ENCODE measurements at regions not wholly inside any gene's neighbourhood (a gene's known extent, or its start where the extent isn't known, plus 50 kb on each side); places are given as distances from the start of the nearest gene placed in this dataset.

- DNase-seq: no peak
- no peak for TF ChIP-seq GATA1 (IDR thresholded peaks at IDR 0.05; ENCODE audit: low read depth, low read length)
- TF ChIP-seq POLR2A (IDR thresholded peaks at IDR 0.05; ENCODE audit: low read length): no peak
Measured at GRCh38 chr13:73793361-73793760, 340.8 kb downstream of the KLF12 start.

- no peak for TF ChIP-seq POLR2A (IDR thresholded peaks at IDR 0.05; ENCODE audit: low read length)
- TF ChIP-seq GATA1 (IDR thresholded peaks at IDR 0.05; ENCODE audit: low read depth, low read length): no peak
- DNase-seq: no peak
Measured at GRCh38 chr13:73792796-73793195, 341.4 kb downstream of the KLF12 start.

GRCh38 chr13:73782450-73783449 is 351.5 kb downstream of the KLF12 start:
- no peak for DNase-seq
- TF ChIP-seq POLR2A (IDR thresholded peaks at IDR 0.05; ENCODE audit: low read length) (no peak), GATA1 (IDR thresholded peaks at IDR 0.05; ENCODE audit: low read depth, low read length) (no peak)

GRCh38 chr13:73781384-73781783 is 352.8 kb downstream of the KLF12 start:
- no peak for TF ChIP-seq POLR2A (IDR thresholded peaks at IDR 0.05; ENCODE audit: low read length)

GRCh38 chr13:73779881-73780280 is 354.3 kb downstream of the KLF12 start:
- TF ChIP-seq POLR2A (IDR thresholded peaks at IDR 0.05; ENCODE audit: low read length): no peak
- TF ChIP-seq GATA1 (IDR thresholded peaks at IDR 0.05; ENCODE audit: low read depth, low read length): no peak

More at GRCh38 chr13:73781384-73781783, 352.8 kb downstream of the KLF12 start:
- no peak for DNase-seq

GRCh38 chr13:73778242-73778864 is 355.9 kb downstream of the KLF12 start:
- no peak for DNase-seq
- TF ChIP-seq POLR2A (IDR thresholded peaks at IDR 0.05; ENCODE audit: low read length): no peak
- TF ChIP-seq GATA1 (IDR thresholded peaks at IDR 0.05; ENCODE audit: low read depth, low read length): no peak

More at GRCh38 chr13:73779881-73780280, 354.3 kb downstream of the KLF12 start:
- no peak for DNase-seq

- TF ChIP-seq GATA1 (IDR thresholded peaks at IDR 0.05; ENCODE audit: low read depth, low read length) (no peak), POLR2A (IDR thresholded peaks at IDR 0.05; ENCODE audit: low read length) (no peak)
- no peak for DNase-seq
Measured at GRCh38 chr13:73777134-73777533, 357.1 kb downstream of the KLF12 start.

- TF ChIP-seq GATA1 (IDR thresholded peaks at IDR 0.05; ENCODE audit: low read depth, low read length): no peak
- TF ChIP-seq POLR2A (IDR thresholded peaks at IDR 0.05; ENCODE audit: low read length): no peak
- DNase-seq: no peak
Measured at GRCh38 chr13:73776151-73776785, 357.9 kb downstream of the KLF12 start.

GRCh38 chr13:73773168-73773549 is 361.0 kb downstream of the KLF12 start:
- TF ChIP-seq GATA1 (IDR thresholded peaks at IDR 0.05; ENCODE audit: low read depth, low read length) (no peak), POLR2A (IDR thresholded peaks at IDR 0.05; ENCODE audit: low read length) (no peak)
- no peak for DNase-seq

GRCh38 chr13:73772449-73773167 is 361.6 kb downstream of the KLF12 start:
- DNase-seq: no peak
- no peak for TF ChIP-seq GATA1 (IDR thresholded peaks at IDR 0.05; ENCODE audit: low read depth, low read length)
- no peak for TF ChIP-seq POLR2A (IDR thresholded peaks at IDR 0.05; ENCODE audit: low read length)

- peak; percentile 7 to 38 for DNase-seq
- TF ChIP-seq GATA1 (IDR thresholded peaks at IDR 0.05; ENCODE audit: low read depth, low read length) (no peak), POLR2A (IDR thresholded peaks at IDR 0.05; ENCODE audit: low read length) (no peak)
Measured at GRCh38 chr13:73767747-73768315, 366.4 kb downstream of the KLF12 start.

- no peak for DNase-seq
- TF ChIP-seq POLR2A (IDR thresholded peaks at IDR 0.05; ENCODE audit: low read length): no peak
- no peak for TF ChIP-seq GATA1 (IDR thresholded peaks at IDR 0.05; ENCODE audit: low read depth, low read length)
Measured at GRCh38 chr13:73767191-73767741, 366.9 kb downstream of the KLF12 start.
